ENCODE measurements at regions not wholly inside any gene's neighbourhood (a gene's known extent, or its start where the extent isn't known, plus 50 kb on each side); places are given as distances from the start of the nearest gene placed in this dataset.

- TF ChIP-seq CTCF (IDR thresholded peaks at IDR 0.05): no peak
- TF ChIP-seq EP300 (IDR thresholded peaks at IDR 0.05; ENCODE audit: low read depth): no peak
- TF ChIP-seq POLR2A (IDR thresholded peaks at IDR 0.05): no peak
- TF ChIP-seq POLR2AphosphoS5 (IDR thresholded peaks at IDR 0.05): no peak
Observed at GRCh38 chr11:15636521-15637089, 521.9 kb downstream of the INSC start.
